COLO829 (cell line): ENCODE measurements at regions not wholly inside any gene's neighbourhood (a gene's known extent, or its start where the extent isn't known, plus 50 kb on each side); places are given as distances from the start of the nearest gene placed in this dataset.
"Not testable (repeated sequence)": the region's sequence is repeated elsewhere in the genome, so short reads cannot be mapped to it uniquely, and the experiment has no call there.

Experiments used
- DNase-seq: peaks from one replicate; pipeline ENCODE4 v3.0.0; 2012; ENCODE audit warnings: low spot score

- no peak for DNase-seq
Measured at GRCh38 chr2:226474131-226474530, 325.5 kb downstream of the IRS1 start.

- no peak for DNase-seq
Measured at GRCh38 chr2:226471987-226472470, 327.6 kb downstream of the IRS1 start.

GRCh38 chr2:226467633-226468032 lies 332.0 kb downstream of the IRS1 start:
- DNase-seq, result no peak

DNA sequence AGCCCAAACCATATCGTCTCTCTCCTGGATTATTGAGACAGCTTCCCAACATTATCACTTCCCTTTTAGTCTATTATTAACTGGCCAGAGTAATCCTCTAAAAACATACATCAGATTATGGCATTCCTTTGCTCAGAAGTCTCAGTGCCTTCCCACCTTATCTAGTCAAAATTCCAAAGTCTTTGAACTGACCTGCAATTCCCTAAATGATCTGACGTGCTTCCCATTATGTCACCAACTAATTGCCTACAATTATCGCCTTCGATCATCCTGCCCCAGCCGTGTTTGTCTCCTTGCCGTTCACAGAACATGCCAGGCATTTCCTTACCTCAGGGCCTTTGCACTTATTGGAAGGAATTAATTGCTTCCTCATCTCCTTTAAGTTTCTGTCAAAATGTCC lies 332.4 kb downstream of the IRS1 start:
- no peak for DNase-seq

DNA sequence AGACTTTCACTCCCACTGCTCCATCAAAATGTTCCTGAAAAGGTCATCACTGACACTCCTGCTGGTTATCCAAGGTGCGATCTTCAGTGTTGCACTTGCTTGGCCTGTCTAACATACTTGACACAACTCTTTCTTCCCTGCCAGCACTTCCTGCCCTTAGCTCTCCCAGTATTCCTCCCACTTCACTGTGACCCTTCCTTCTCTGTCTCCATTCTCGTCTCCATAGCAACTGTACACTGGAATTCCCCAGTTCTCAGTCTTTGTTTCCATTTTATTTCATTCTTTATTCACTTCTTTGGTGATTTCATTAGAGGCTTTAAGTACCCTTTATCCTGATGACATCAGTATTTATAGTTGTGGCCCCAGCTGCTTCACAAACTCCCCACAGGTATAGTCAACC lies 333.0 kb downstream of the IRS1 start:
- no peak for DNase-seq

DNA sequence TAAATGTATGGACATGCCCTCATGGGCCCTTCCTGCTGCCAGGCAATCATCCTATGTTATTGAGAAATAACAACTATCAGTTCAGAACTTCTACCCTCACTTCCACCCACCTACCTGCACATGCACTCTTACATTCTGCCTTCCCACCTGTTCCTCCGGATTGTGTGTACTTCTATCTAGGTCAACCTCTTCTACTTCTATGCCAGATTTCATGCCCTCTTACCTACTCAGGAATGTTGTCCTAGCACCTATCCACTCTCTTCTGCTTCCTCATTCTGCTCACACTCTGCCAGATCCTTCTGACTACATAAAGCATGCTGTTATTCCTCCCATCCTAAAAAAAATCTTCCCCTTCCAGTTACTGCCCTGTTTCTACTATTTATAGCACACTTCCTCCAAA lies 333.5 kb downstream of the IRS1 start:
- DNase-seq, result no peak

DNA sequence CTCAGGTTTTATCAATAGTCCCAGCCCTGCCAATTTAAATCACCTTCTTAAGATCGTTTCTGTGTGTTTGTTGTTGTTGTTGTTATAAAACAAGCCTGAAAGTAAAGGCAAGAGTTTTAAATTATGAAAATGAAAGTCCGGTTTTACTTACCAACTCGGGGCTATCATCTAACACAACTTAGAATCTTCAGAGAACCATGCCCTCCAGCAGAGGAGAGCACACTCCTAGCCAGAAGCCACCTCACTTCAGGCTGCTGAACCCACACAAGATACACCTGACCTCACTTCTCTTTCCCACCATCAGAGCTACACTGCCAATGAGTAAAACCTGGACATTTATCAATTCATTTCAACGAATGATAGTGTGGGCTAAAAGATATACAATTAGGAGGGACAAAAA lies 335.2 kb downstream of the IRS1 start:
- DNase-seq, result no peak

GRCh38 chr2:226463154-226463553 lies 336.5 kb downstream of the IRS1 start:
- DNase-seq, result no peak

DNA sequence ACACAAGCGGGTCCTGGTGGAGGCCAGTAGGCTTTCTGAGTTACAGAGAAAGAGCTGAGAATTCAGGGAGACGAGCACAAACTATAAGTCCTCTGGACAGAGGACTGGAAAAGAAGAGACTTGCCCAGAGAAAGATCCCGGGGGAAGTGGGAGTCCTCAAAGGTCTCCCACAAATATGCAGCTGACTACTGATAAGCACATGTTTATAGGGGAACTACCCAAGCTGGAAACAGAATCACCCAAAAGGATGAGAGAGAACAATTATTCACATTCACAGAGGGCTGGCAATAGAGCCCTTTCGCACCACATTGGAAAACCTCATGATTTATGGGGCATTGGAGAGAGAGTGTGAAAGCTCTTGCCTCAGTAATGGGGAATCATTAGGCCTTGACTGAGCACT lies 337.6 kb downstream of the IRS1 start:
- DNase-seq, result no peak

- DNase-seq, result not testable (repeated sequence)
Measured at GRCh38 chr2:226456144-226456543, 343.5 kb downstream of the IRS1 start.

- DNase-seq, result no peak
Measured at GRCh38 chr2:226452768-226453167, 346.9 kb downstream of the IRS1 start.

- DNase-seq, result no peak
Measured at GRCh38 chr2:226451486-226451885, 348.1 kb downstream of the IRS1 start.

GRCh38 chr2:226450141-226450540 lies 349.5 kb downstream of the IRS1 start:
- no peak for DNase-seq

- DNase-seq, result no peak
Measured at GRCh38 chr2:226447338-226448300, 352.0 kb downstream of the IRS1 start.

DNA sequence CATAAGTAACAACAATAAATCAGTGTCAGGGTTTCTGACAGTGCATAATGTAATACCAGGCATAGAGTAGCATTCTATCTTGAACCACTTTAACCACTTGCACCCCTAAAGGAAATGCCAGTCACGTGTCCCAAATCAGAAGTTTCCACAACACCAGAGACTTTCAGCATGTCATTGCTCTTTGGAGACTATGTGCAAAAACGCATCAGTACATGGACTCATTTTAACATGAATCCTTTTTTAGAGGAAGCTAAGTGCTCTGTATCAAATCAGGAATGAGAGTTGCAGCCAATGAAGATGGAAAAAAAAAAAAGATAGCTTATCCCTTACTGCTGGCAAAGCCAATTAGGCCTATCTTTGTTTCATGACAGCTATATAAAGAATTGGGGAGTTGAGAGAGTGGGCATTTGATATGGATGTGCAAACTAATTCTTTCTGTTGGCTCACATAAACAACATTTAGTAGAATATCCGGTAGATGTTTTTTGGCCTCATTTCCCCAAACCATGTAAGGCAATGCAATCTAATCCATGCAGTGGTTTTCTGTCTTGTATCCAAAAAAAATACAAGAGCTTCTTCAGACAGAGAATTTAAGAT lies 353.1 kb downstream of the IRS1 start:
- no peak for DNase-seq

- DNase-seq, result peak; percentile 26
Measured at GRCh38 chr2:226445216-226445861, 354.3 kb downstream of the IRS1 start.

GRCh38 chr2:226443112-226443511 lies 356.5 kb downstream of the IRS1 start:
- DNase-seq, result no peak

GRCh38 chr2:226440127-226440918 lies 359.3 kb downstream of the IRS1 start:
- peak; percentile 19 for DNase-seq

- no peak for DNase-seq
Measured at GRCh38 chr2:226439337-226439736, 360.3 kb downstream of the IRS1 start.

DNA sequence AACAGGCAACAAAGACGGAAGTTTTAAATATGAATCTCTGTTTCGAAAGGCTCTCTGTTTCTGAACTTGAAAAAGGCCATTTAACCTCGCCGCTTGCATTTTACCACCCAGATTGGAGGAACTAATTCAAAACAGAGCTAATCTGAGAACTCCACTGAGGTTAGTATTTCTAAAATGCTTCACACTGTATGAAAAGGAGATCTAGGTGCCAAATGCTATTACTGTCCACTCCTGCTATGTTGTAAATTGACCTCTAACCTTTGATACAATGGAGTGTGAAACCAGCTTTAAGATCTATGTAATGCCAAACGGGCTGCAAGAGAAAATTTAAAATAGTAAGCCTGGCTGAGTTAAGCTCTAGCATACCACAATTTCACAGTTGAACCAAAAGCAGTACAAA lies 364.5 kb downstream of the IRS1 start:
- no peak for DNase-seq

- no peak for DNase-seq
Measured at GRCh38 chr2:226434702-226435101, 364.9 kb downstream of the IRS1 start.
